HK-2 (cell line): ENCODE measurements at regions not wholly inside any gene's neighbourhood (a gene's known extent, or its start where the extent isn't known, plus 50 kb on each side); places are given as distances from the start of the nearest gene placed in this dataset.

ENCODE experiments used
- DNase-seq: peaks from one replicate; pipeline ENCODE4 v3.0.0-alpha.2; 2018; ENCODE audit not compliant: unreplicated experiment

GRCh38 chr18:22073411-22073810 lies 96.0 kb upstream of the GATA6 start:
- no peak for DNase-seq

GRCh38 chr18:22074282-22075070 lies 94.9 kb upstream of the GATA6 start:
- no peak for DNase-seq

- DNase-seq: no peak
These were observed 89.4 kb upstream of the GATA6 start for GRCh38 chr18:22080035-22080434.

- DNase-seq: no peak
These were observed 87.0 kb upstream of the GATA6 start for GRCh38 chr18:22082408-22082807.

- no peak for DNase-seq
These were observed 84.8 kb upstream of the GATA6 start for GRCh38 chr18:22084547-22084946.

GRCh38 chr18:22086973-22087372 lies 82.4 kb upstream of the GATA6 start:
- DNase-seq: no peak

GRCh38 chr18:22088029-22088428 lies 81.4 kb upstream of the GATA6 start:
- DNase-seq: no peak

GRCh38 chr18:22088996-22089640 lies 80.3 kb upstream of the GATA6 start:
- DNase-seq: no peak

- DNase-seq: no peak
These were observed 78.0 kb upstream of the GATA6 start for GRCh38 chr18:22091341-22091740.

- no peak for DNase-seq
These were observed 75.5 kb upstream of the GATA6 start for GRCh38 chr18:22093731-22094357.

GRCh38 chr18:22094358-22094734 lies 75.0 kb upstream of the GATA6 start:
- DNase-seq: no peak

- DNase-seq: no peak
These were observed 70.8 kb upstream of the GATA6 start for GRCh38 chr18:22098563-22098989.

GRCh38 chr18:22099925-22100324 lies 69.5 kb upstream of the GATA6 start:
- no peak for DNase-seq

GRCh38 chr18:22101731-22102130 lies 67.7 kb upstream of the GATA6 start:
- no peak for DNase-seq

GRCh38 chr18:22102953-22103646 lies 66.3 kb upstream of the GATA6 start:
- no peak for DNase-seq

GRCh38 chr18:22103647-22104031 lies 65.8 kb upstream of the GATA6 start:
- DNase-seq: no peak

GRCh38 chr18:22106536-22107292 lies 62.7 kb upstream of the GATA6 start:
- DNase-seq: no peak

GRCh38 chr18:22108674-22109073 lies 60.7 kb upstream of the GATA6 start:
- no peak for DNase-seq

- DNase-seq: no peak
These were observed 59.9 kb upstream of the GATA6 start for GRCh38 chr18:22109535-22109934.

GRCh38 chr18:22110461-22110924 lies 58.9 kb upstream of the GATA6 start:
- no peak for DNase-seq

- no peak for DNase-seq
These were observed 57.2 kb upstream of the GATA6 start for GRCh38 chr18:22112215-22112614.
